GM23248 (cell line): ENCODE measurements at regions not wholly inside any gene's neighbourhood (a gene's known extent, or its start where the extent isn't known, plus 50 kb on each side); places are given as distances from the start of the nearest gene placed in this dataset.

Experiments used
- DNase-seq: peaks from one replicate; pipeline ENCODE4 v3.0.0-alpha.2; 2015
- H2AFZ ChIP-seq: fragments of 200-600 bp; sonication (generic); 2 replicates; pipeline ENCODE4 v1.6.1; 2016; ENCODE audit warnings: antibody characterized with exemption
- H3F3A ChIP-seq: fragments of 200-600 bp; sonication (generic); 2 replicates; pipeline ENCODE4 v1.6.1; 2016; ENCODE audit warnings: mild to moderate bottlenecking, antibody characterized with exemption, mixed run types; ENCODE audit not compliant: insufficient read depth
- H3K27ac ChIP-seq: fragments of 200-600 bp; sonication (generic); 2 replicates; pipeline ENCODE4 v1.5.1; 2016; ENCODE audit warnings: mild to moderate bottlenecking
- H3K27me3 ChIP-seq: fragments of 200-600 bp; sonication (generic); replicated peaks from 2 replicates; pipeline ENCODE4 v1.6.1; 2016; ENCODE audit warnings: mild to moderate bottlenecking; ENCODE audit not compliant: insufficient read depth
- H3K36me3 ChIP-seq: fragments of 200-600 bp; sonication (generic); 2 replicates; pipeline ENCODE4 v1.6.1; 2016; ENCODE audit warnings: low read depth, mild to moderate bottlenecking
- H3K4me1 ChIP-seq: fragments of 200-600 bp; sonication (generic); 2 replicates; pipeline ENCODE4 v1.6.1; 2016; ENCODE audit warnings: mild to moderate bottlenecking; ENCODE audit not compliant: insufficient read depth
- H3K4me2 ChIP-seq: fragments of 200-600 bp; sonication (generic); one replicate; pipeline ENCODE4 v1.6.1; 2016; ENCODE audit warnings: mild to moderate bottlenecking; ENCODE audit not compliant: unreplicated experiment
- H3K4me3 ChIP-seq: fragments of 200-600 bp; sonication (generic); 2 replicates; pipeline ENCODE4 v1.5.1; 2016; ENCODE audit warnings: mild to moderate bottlenecking
- H3K79me2 ChIP-seq: fragments of 200-600 bp; sonication (generic); 2 replicates; pipeline ENCODE4 v1.6.1; 2016; ENCODE audit warnings: mild to moderate bottlenecking; ENCODE audit not compliant: insufficient read depth
- H3K9ac ChIP-seq: fragments of 200-600 bp; sonication (generic); 2 replicates; pipeline ENCODE4 v1.6.1; 2016; ENCODE audit warnings: mild to moderate bottlenecking
- H3K9me2 ChIP-seq: fragments of 200-600 bp; sonication (generic); 2 replicates; pipeline ENCODE4 v1.6.1; 2016; ENCODE audit warnings: mixed run types, mild to moderate bottlenecking, moderate library complexity; ENCODE audit not compliant: insufficient read depth
- H3K9me3 ChIP-seq: fragments of 200-600 bp; sonication (generic); one replicate; pipeline ENCODE4 v1.6.1; 2017; ENCODE audit warnings: low read depth
- H4K20me1 ChIP-seq: fragments of 200-600 bp; sonication (generic); 2 replicates; pipeline ENCODE4 v1.6.0; 2016; ENCODE audit not compliant: insufficient read depth
- EZH2 ChIP-seq: fragments of 200-600 bp; sonication (generic); IDR thresholded peaks from 2 replicates; pipeline ENCODE4 v1.6.1; 2018; ENCODE audit warnings: antibody characterized with exemption, mild to moderate bottlenecking; ENCODE audit not compliant: insufficient read depth, poor library complexity, severe bottlenecking
- EZH2phosphoT487 ChIP-seq: fragments of 200-600 bp; sonication (generic); IDR thresholded peaks from 2 replicates; pipeline ENCODE4 v1.6.1; 2018; ENCODE audit warnings: antibody characterized with exemption, moderate library complexity, mild to moderate bottlenecking, low read depth; ENCODE audit not compliant: insufficient read depth
- WGBS, 2 experiments: methylation state at CpG; one replicate each; pipeline ENCODE4 v1.1.6; 2015 to 2017; ENCODE audit warnings: low lambda C conversion rate in 2 of 2, low coverage in 1 of 2; ENCODE audit errors: missing lambda C conversion rate in 2 of 2; 5-methylcytosine and 5-hydroxymethylcytosine counted together
- in situ Hi-C: fragments of 300-500 bp; cut with MboI; formaldehyde crosslinking; loops from 2 replicates; pipeline ENCODE4 v1.15.0; 2020

DNA sequence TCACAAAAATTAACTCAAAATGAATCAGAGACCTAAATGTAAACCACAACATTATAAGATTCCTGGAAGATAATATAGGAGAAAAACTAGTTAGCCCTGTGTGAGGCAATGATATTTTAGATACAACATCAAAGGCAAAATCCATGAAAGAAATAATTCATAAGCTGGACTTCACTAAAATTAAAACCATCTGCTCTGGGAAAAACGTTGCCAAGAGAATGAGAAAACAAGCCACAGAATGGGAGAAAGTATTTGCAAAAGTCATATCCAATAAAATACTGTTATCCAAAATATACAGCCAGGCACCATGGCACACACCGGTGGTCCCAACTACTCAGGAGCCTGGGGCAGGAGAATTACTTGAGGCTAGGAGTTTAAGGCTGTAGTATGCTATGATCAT is 70.3 kb downstream of the SYF2 start:
- no peaks in the 10 kb centered on the region for H3K79me2 ChIP-seq
- no peak overlapping the region for H3K4me3 ChIP-seq
- H3K36me3 ChIP-seq: no peaks in the 10 kb centered on the region
- no peaks in the 10 kb centered on the region for H4K20me1 ChIP-seq
- no peak for TF ChIP-seq EZH2phosphoT487
- H3K27ac ChIP-seq: no peak overlapping the region
- 0 to 2% methylated on average over 2 of the region's 2 CpGs for WGBS, 2 experiments
- H3K9me3 ChIP-seq: no peaks in the 10 kb centered on the region
- peak; percentile 48 for DNase-seq
- H2AFZ ChIP-seq: no peak overlapping the region
- no peaks in the 10 kb centered on the region for H3K9me2 ChIP-seq
- 0 out of 2 replicates have a peak, but pooled peaks cover 5% of the 10 kb centered on the region for H3F3A ChIP-seq
- H3K4me1 ChIP-seq: no peaks in the 10 kb centered on the region
- no peak overlapping the region for H3K9ac ChIP-seq
- no peak overlapping the region for H3K4me2 ChIP-seq
- in situ Hi-C loops: no loop called here
- peaks cover 47% of the 10 kb centered on the region for H3K27me3 ChIP-seq

- 50 to 74% methylated on average over 3 of the region's 3 CpGs for WGBS, 2 experiments
- TF ChIP-seq EZH2 (no peak), EZH2phosphoT487 (no peak)
- Histone ChIP-seq H3K9me3 (peaks cover 4% of the 10 kb centered on the region), H3F3A (0 out of 2 replicates have a peak, but pooled peaks cover 5% of the 10 kb centered on the region), H3K4me1 (no peaks in the 10 kb centered on the region), H3K27ac (no peak overlapping the region), H3K9me2 (no peaks in the 10 kb centered on the region), H2AFZ (no peak overlapping the region), H3K36me3 (no peaks in the 10 kb centered on the region), H3K27me3 (peaks cover 64% of the 10 kb centered on the region), H3K79me2 (no peaks in the 10 kb centered on the region), H4K20me1 (no peaks in the 10 kb centered on the region), H3K4me2 (no peak overlapping the region), H3K9ac (no peak overlapping the region), H3K4me3 (no peak overlapping the region)
- in situ Hi-C loops: no loop called here
- no peak for DNase-seq
Observed at GRCh38 chr1:25157846-25158245, 74.5 kb downstream of the SYF2 start.

DNA sequence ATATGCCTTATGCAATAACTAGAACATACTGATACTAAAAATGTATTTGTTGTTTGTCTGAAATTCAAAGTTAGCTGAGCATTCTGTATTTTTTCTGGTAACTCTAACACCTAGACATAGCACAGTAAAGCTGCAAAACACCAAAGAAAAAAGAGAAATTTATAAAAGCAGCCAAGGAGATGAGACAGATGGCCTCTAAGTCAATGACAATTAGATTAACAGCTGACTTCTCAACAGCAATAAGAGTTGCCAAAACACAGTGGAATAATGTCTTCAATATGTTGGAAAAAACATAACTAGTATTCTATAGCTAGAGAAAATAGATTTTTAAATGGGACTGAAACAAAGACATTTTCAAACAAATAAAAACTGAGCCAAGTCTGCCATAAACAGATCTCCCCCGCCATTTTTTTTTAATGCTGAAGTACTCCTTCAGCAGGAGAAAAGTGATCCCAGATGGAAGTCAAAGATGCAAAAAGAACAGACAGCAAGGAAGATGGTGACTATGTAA is 81.3 kb downstream of the SYF2 start:
- Histone ChIP-seq H3K27ac (no peak overlapping the region), H2AFZ (no peak overlapping the region), H3K9ac (no peak overlapping the region), H3F3A (no peaks in the 10 kb centered on the region), H4K20me1 (no peaks in the 10 kb centered on the region), H3K36me3 (no peaks in the 10 kb centered on the region), H3K4me1 (no peaks in the 10 kb centered on the region), H3K9me3 (peaks cover 4% of the 10 kb centered on the region), H3K4me3 (no peak overlapping the region), H3K4me2 (no peak overlapping the region), H3K9me2 (no peaks in the 10 kb centered on the region), H3K79me2 (no peaks in the 10 kb centered on the region), H3K27me3 (peaks cover 57% of the 10 kb centered on the region)
- in situ Hi-C loops: no loop called here
- 0 to 6% methylated on average over 1 of the region's 1 CpG for WGBS, 2 experiments
- no peak for DNase-seq
- TF ChIP-seq EZH2 (no peak), EZH2phosphoT487 (no peak)

GRCh38 chr1:25148673-25149300 is 83.5 kb downstream of the SYF2 start:
- 52 to 53% methylated on average over 2 of the region's 2 CpGs for WGBS, 2 experiments
- DNase-seq: no peak
- in situ Hi-C loops: no loop called here

GRCh38 chr1:25146451-25146855 is 85.8 kb downstream of the SYF2 start:
- in situ Hi-C loops: no loop called here
- no peaks in the 10 kb centered on the region for H3K9me2 ChIP-seq
- no peaks in the 10 kb centered on the region for H3K4me1 ChIP-seq
- WGBS, 2 experiments: 5 to 7% methylated on average over 15 of the region's 15 CpGs
- peaks cover 50% of the 10 kb centered on the region for H3K27me3 ChIP-seq
- H3K9ac ChIP-seq: no peak overlapping the region
- no peaks in the 10 kb centered on the region for H3K9me3 ChIP-seq
- no peak for DNase-seq
- no peaks in the 10 kb centered on the region for H3K79me2 ChIP-seq
- no peak overlapping the region for H3K4me2 ChIP-seq
- H3K4me3 ChIP-seq: no peak overlapping the region
- H3K36me3 ChIP-seq: no peaks in the 10 kb centered on the region
- no peak overlapping the region for H3K27ac ChIP-seq
- no peak overlapping the region for H2AFZ ChIP-seq
- H4K20me1 ChIP-seq: no peaks in the 10 kb centered on the region
- TF ChIP-seq EZH2phosphoT487 (no peak), EZH2 (no peak)
- no peaks in the 10 kb centered on the region for H3F3A ChIP-seq

More at GRCh38 chr1:25148673-25149300, 83.5 kb downstream of the SYF2 start:
- Histone ChIP-seq H3K4me1 (no peaks in the 10 kb centered on the region), H3K4me3 (no peak overlapping the region), H3K9me3 (no peaks in the 10 kb centered on the region), H3K4me2 (no peak overlapping the region), H3K9me2 (no peaks in the 10 kb centered on the region), H3K27me3 (peaks cover 57% of the 10 kb centered on the region), H3K79me2 (no peaks in the 10 kb centered on the region), H3K27ac (no peak overlapping the region), H3F3A (no peaks in the 10 kb centered on the region), H2AFZ (no peak overlapping the region), H3K9ac (no peak overlapping the region), H4K20me1 (no peaks in the 10 kb centered on the region), H3K36me3 (no peaks in the 10 kb centered on the region)
- no peak for TF ChIP-seq EZH2phosphoT487
- TF ChIP-seq EZH2: no peak
